HG03342 (cell line): ENCODE measurements at regions not wholly inside any gene's neighbourhood (a gene's known extent, or its start where the extent isn't known, plus 50 kb on each side); places are given as distances from the start of the nearest gene placed in this dataset.

Experiments
- ATAC-seq: cut with Tn5 transposase; IDR thresholded peaks from one replicate; pipeline ENCODE4 v1.9.1; 2021; ENCODE audit warnings: mild to moderate bottlenecking, moderate library complexity; ENCODE audit not compliant: unreplicated experiment

DNA sequence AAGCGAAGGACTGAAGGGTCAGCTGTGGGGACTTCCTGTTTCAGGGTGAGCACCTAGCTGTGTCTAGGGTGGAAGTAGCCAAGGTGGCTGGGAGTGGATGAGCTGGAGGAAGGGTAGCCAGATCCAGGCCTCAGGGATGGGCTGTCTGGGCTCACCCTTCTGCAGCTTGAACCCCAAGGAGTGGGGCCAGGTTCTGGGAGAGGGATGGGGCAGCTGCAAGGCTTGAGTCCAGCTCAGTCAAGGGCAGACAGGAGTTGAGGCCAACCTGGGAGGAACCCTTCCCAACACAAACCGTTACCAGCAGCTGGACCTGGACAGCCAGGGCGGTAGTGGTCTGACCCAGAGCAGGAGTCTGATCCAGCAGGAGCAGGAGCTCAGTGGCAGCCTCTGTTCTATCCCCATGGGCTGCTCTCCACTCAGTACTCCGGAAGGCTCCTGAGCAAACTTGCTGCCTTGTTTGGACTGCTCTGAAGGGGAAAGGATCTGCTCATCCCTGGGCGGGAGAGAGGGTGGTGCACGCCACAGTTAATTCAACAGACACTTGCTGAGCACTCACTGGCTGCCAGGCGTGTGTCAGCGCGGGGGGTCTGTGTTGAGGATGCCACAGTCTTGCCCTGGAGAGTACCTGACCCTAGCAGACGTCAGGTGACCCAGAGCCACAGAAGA, 53.8 kb upstream of the THY1 start:
- no peak for ATAC-seq

DNA sequence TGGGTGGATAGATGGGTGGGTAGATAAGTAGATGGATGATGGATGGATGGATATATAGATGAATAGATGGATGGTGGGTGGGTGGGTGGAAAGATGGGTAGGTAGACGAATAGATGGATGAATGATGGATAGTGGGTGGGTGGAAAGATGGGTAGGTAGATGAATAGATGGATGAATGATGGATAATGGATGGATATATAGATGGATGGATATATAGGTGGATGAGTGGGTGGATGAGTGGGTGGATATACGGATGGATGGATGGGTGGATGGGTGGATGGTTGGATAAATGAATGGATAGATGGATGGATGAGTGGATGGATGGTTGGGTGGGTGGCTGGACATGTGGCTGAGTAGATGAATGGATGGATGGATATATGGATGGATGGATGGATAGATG, 53.1 kb upstream of the THY1 start:
- ATAC-seq = no peak

DNA sequence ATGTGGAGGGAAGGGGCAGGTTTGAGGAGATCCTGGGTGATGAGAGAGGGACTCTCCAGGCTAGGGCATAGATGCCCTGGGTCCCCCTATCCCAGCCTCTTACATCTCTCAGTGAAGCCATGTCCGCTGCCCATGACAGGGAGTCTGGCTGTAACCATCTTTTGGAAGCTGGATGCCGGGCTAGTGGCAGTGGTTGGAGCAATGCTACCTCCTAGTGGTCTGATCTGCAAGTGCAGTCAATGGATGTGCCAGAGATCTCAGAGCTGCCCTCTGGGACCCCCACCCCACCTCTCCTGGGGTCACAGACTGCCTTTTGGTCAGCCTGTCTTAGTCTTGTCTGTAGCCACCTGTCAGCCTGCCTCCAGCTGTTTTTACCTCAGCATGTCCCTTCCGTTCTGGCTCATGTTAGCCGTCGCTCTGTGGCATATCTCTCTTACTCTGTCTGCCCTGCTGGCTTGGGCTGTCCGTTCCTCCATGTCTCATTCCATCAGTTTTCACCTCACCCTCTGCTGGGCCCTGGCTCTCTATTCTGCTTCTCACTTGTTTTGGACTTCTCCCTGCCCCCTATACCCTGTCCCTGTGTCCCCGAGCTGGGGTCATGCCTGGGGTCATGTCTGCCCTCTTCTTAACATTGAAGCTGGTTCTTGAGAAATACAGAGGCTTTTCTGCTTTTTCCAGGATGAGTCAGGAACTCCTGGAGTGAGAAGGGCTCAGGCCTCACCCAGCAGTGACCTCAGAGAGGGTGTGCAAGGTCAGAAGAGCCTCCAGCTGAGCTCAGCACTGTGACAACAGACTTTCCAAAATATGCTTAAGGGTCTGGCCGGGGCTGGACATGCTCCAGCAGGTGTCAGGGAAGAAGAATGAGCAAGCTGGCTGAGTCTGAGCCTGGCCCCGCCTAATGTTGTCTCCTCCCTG, 52.0 kb upstream of the THY1 start:
- ATAC-seq = no peak

DNA sequence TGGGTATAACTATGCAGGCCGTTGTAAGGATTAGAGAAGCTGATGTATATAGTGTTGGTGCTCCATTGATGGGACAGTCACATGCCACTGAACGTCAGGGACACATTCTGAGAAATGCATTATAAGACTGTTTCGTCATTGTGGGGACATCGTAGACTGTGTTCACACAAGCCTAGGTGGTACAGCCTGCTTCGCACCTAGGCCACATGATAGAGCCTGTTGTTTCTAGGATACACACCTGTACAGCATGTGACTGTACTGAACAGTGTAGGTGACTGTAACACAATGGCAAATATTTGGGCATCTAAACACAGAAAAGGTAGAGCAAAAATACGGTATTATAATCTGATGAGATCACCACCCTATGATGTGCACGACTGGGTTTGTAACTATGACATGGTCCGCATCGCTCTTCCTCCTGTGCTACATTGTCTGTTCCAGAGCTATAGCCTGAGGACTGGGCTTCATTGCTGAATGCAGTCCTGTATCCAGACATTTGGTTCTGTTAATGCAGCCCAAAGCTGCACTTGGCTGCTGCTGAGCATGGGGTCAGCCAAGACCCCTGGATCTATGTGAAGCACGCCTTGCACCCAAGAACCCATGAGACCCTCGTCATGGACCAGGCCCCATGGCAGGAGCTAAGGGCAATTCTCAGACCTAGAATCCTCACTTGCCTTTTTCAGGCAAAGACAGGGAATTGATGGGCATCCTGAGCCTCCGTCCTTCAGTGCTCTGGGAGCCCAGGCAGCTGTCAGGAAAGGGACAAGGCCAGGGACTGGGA, 51.1 kb upstream of the THY1 start:
- ATAC-seq = no peak

DNA sequence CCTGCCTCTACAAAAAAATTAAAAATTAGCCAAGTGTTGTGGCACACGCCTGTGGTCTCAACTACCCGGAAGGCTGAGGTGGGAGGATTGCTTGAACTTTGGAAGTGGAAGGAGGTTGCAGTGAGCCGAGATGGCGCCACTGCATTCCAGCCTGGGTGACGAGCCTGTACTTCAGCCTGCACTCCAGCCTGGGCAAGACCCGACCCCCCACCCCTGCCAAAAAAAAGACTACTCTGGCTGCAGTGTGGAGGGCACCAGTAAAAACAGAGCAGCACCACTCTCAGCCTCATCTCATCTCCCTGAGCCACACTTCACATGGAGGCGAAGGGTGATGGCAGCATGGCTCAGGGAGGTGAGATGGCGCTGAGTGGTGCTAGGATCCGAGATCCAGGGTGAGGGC, 50.3 kb upstream of the THY1 start:
- no peak for ATAC-seq

DNA sequence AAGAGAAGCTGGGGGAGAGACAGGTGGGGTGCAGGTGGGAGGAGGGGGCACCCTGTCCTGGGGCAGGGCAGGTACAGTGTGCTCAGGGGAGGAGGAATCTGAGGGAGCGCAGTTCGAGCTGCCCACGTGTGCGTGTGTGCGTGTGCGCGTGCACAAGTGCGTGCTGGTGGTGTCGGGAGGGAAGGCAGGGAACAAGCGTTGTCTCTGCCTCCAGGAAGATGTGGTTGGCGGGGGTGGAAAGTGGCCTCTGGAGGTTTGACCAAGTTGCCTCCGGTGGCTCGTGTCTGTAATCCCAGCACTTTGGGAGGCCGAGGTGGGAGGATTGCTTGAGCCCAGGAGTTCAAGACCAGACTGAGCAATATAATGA, 49.9 kb upstream of the THY1 start:
- no peak for ATAC-seq
